NT2/D1 (cell line): ENCODE measurements at regions not wholly inside any gene's neighbourhood (a gene's known extent, or its start where the extent isn't known, plus 50 kb on each side); places are given as distances from the start of the nearest gene placed in this dataset.

ENCODE experiments used
- SUZ12 ChIP-seq: IDR thresholded peaks from 2 replicates; pipeline ENCODE4 v1.6.1; 2011; ENCODE audit not compliant: insufficient read length, insufficient read depth; ENCODE audit errors: extremely low read depth
- YY1 ChIP-seq: IDR thresholded peaks from 2 replicates; pipeline ENCODE4 v1.6.1; 2011; ENCODE audit not compliant: insufficient read length, insufficient read depth
- ZNF274 ChIP-seq: IDR thresholded peaks from 2 replicates; pipeline ENCODE4 v1.6.1; 2011; ENCODE audit warnings: mild to moderate bottlenecking, low read depth, low read length

GRCh38 chr14:95428557-95428956 lies 87.9 kb downstream of the SYNE3 start:
- no peak for TF ChIP-seq SUZ12
- no peak for TF ChIP-seq ZNF274
- no peak for TF ChIP-seq YY1
